ENCODE measurements at regions not wholly inside any gene's neighbourhood (a gene's known extent, or its start where the extent isn't known, plus 50 kb on each side); places are given as distances from the start of the nearest gene placed in this dataset.

- TF ChIP-seq EHF (CRISPR knock-in tag; IDR thresholded peaks at IDR 0.05) (no peak), JUN (IDR thresholded peaks at IDR 0.05) (no peak)
Observed at GRCh38 chr4:1583051-1583785, 100.9 kb downstream of the FAM53A start (continued).

GRCh38 chr4:1582227-1582626 is 101.9 kb downstream of the FAM53A start:
- 63% methylated on average over 6 of the region's 15 CpGs for WGBS (ENCODE audit: missing lambda C conversion rate)

More at GRCh38 chr4:1582227-1582626, 101.9 kb downstream of the FAM53A start:
- POLR2A ChIA-PET: no interaction called here
- DNase-seq (ENCODE audit: low read depth in 1 of 2, low spot score in 1 of 2) (no peak), FAIRE-seq (no peak), ATAC-seq (no peak)
- H3K4me1 ChIP-seq: peaks cover 8% of the 10 kb centered on the region; the same call in 2 of the 3 replicates
- H3K4me2 ChIP-seq: no peak overlapping the region
- no peak for TF ChIP-seq FOXS1 (CRISPR knock-in tag; IDR thresholded peaks at IDR 0.05)
- TF ChIP-seq, protein P1, sequence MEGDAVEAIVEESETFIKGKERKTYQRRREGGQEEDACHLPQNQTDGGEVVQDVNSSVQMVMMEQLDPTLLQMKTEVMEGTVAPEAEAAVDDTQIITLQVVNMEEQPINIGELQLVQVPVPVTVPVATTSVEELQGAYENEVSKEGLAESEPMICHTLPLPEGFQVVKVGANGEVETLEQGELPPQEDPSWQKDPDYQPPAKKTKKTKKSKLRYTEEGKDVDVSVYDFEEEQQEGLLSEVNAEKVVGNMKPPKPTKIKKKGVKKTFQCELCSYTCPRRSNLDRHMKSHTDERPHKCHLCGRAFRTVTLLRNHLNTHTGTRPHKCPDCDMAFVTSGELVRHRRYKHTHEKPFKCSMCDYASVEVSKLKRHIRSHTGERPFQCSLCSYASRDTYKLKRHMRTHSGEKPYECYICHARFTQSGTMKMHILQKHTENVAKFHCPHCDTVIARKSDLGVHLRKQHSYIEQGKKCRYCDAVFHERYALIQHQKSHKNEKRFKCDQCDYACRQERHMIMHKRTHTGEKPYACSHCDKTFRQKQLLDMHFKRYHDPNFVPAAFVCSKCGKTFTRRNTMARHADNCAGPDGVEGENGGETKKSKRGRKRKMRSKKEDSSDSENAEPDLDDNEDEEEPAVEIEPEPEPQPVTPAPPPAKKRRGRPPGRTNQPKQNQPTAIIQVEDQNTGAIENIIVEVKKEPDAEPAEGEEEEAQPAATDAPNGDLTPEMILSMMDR (IDR thresholded peaks at IDR 0.05): no peak
- no peak for TF ChIP-seq HDAC2 (IDR thresholded peaks at IDR 0.05)
- TF ChIP-seq HMGXB4 (CRISPR knock-in tag; IDR thresholded peaks at IDR 0.05; ENCODE audit: borderline replicate concordance): no peak
- no peak for TF ChIP-seq HES2 (IDR thresholded peaks at IDR 0.05)
- TF ChIP-seq REST (IDR thresholded peaks at IDR 0.05): no peak
- TF ChIP-seq ZSCAN20 (CRISPR knock-in tag; IDR thresholded peaks at IDR 0.05): no peak
- TF ChIP-seq MAFK (IDR thresholded peaks at IDR 0.05; ENCODE audit: partially characterized antibody): no peak
- TF ChIP-seq, protein P2, sequence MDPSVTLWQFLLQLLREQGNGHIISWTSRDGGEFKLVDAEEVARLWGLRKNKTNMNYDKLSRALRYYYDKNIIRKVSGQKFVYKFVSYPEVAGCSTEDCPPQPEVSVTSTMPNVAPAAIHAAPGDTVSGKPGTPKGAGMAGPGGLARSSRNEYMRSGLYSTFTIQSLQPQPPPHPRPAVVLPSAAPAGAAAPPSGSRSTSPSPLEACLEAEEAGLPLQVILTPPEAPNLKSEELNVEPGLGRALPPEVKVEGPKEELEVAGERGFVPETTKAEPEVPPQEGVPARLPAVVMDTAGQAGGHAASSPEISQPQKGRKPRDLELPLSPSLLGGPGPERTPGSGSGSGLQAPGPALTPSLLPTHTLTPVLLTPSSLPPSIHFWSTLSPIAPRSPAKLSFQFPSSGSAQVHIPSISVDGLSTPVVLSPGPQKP (IDR thresholded peaks at IDR 0.05; ENCODE audit: low read depth, low read length): no peak
- TF ChIP-seq MYC (IDR thresholded peaks at IDR 0.05; ENCODE audit: borderline replicate concordance, low read length): no peak
- no peak for TF ChIP-seq CBX8 (IDR thresholded peaks at IDR 0.05)
- TF ChIP-seq, protein P3, sequence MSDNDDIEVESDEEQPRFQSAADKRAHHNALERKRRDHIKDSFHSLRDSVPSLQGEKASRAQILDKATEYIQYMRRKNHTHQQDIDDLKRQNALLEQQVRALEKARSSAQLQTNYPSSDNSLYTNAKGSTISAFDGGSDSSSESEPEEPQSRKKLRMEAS (IDR thresholded peaks at IDR 0.05): no peak
- TF ChIP-seq JUN (IDR thresholded peaks at IDR 0.05): no peak
- no peak for TF ChIP-seq CHD2 (IDR thresholded peaks at IDR 0.05; ENCODE audit: low read length, partially characterized antibody)
- TF ChIP-seq RAD21 (conservative IDR thresholded peaks at IDR 0.05 in 1 of 2, IDR thresholded peaks at IDR 0.05 in 1 of 2): no peak
- no peak for TF ChIP-seq EP300 (IDR thresholded peaks at IDR 0.05)
- TF ChIP-seq KDM1A (IDR thresholded peaks at IDR 0.05; ENCODE audit: low read depth): no peak
- no peak for TF ChIP-seq POLR2A (IDR thresholded peaks at IDR 0.05; ENCODE audit: low read length)
- TF ChIP-seq, protein P4, sequence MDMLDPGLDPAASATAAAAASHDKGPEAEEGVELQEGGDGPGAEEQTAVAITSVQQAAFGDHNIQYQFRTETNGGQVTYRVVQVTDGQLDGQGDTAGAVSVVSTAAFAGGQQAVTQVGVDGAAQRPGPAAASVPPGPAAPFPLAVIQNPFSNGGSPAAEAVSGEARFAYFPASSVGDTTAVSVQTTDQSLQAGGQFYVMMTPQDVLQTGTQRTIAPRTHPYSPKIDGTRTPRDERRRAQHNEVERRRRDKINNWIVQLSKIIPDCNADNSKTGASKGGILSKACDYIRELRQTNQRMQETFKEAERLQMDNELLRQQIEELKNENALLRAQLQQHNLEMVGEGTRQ (IDR thresholded peaks at IDR 0.05): no peak
- TF ChIP-seq MAZ (IDR thresholded peaks at IDR 0.05; ENCODE audit: borderline replicate concordance, low read depth, low read length): no peak
- no peak overlapping the region for H3K27ac ChIP-seq
- no peaks in the 10 kb centered on the region for H3K9me3 ChIP-seq
- H3K4me3 ChIP-seq: no peak overlapping the region
- CTCF ChIA-PET: interaction anchor here (1.3 to 2.2 kb wide), 2 partner anchors 11 to 47 kb away, joined by 3 to 7 read pairs; no protein-coding TSS in a partner anchor

Measured in A549 (cell line).